H9 (cell line): ENCODE measurements at regions not wholly inside any gene's neighbourhood (a gene's known extent, or its start where the extent isn't known, plus 50 kb on each side); places are given as distances from the start of the nearest gene placed in this dataset.

Source experiments
- DNase-seq: peaks from one replicate; pipeline ENCODE4 v3.0.0-alpha.2; 2017
- H2AFZ ChIP-seq: one replicate; pipeline ENCODE4 v1.6.1; 2013; ENCODE audit warnings: mild to moderate bottlenecking, low read length, control low read depth, moderate library complexity
- H2AK5ac ChIP-seq: 2 replicates; pipeline ENCODE4 v1.6.1; 2013; ENCODE audit warnings: low read length, control low read depth, mixed read lengths; ENCODE audit not compliant: insufficient read length
- H2BK120ac ChIP-seq: one replicate; pipeline ENCODE4 v1.6.1; 2013; ENCODE audit warnings: low read depth, mild to moderate bottlenecking, low read length, control low read depth, inconsistent platforms; ENCODE audit not compliant: poor library complexity, severe bottlenecking
- H2BK12ac ChIP-seq: 2 replicates; pipeline ENCODE4 v1.6.1; 2013; ENCODE audit warnings: low read length, control low read depth, mixed read lengths, low read depth; ENCODE audit not compliant: insufficient read length
- H2BK15ac ChIP-seq: 2 replicates; pipeline ENCODE4 v1.6.1; 2013; ENCODE audit warnings: low read depth, low read length, control low read depth
- H2BK20ac ChIP-seq: one replicate; pipeline ENCODE4 v1.6.1; 2013; ENCODE audit warnings: low read depth, mild to moderate bottlenecking, low read length, control low read depth, inconsistent platforms; ENCODE audit not compliant: poor library complexity, severe bottlenecking
- H2BK5ac ChIP-seq: 2 replicates; pipeline ENCODE4 v1.6.1; 2013; ENCODE audit warnings: low read length, control low read depth, mixed read lengths; ENCODE audit not compliant: insufficient read length
- H3K14ac ChIP-seq: 2 replicates; pipeline ENCODE4 v1.6.1; 2013; ENCODE audit warnings: low read length, control low read depth; ENCODE audit not compliant: insufficient read depth
- H3K18ac ChIP-seq: 2 replicates; pipeline ENCODE4 v1.6.1; 2013; ENCODE audit warnings: low read depth, mild to moderate bottlenecking, mixed read lengths, low read length, control low read depth; ENCODE audit not compliant: insufficient read length
- H3K23ac ChIP-seq: 2 replicates; pipeline ENCODE4 v1.6.1; 2013; ENCODE audit warnings: low read length, control low read depth, mixed read lengths, low read depth; ENCODE audit not compliant: insufficient read length
- H3K23me2 ChIP-seq: 2 replicates; pipeline ENCODE4 v1.6.1; 2013; ENCODE audit warnings: low read depth, mild to moderate bottlenecking, mixed read lengths, low read length, control low read depth; ENCODE audit not compliant: insufficient read length, poor library complexity, severe bottlenecking
- H3K27ac ChIP-seq: 2 replicates; pipeline ENCODE4 v1.5.1; 2013; ENCODE audit warnings: low read length, control low read depth, mixed read lengths, low read depth; ENCODE audit not compliant: insufficient read length
- H3K27me3 ChIP-seq: 2 replicates; pipeline ENCODE4 v1.6.1; 2013; ENCODE audit warnings: low read length, control low read depth, inconsistent platforms; ENCODE audit not compliant: insufficient read depth
- H3K4ac ChIP-seq: 2 replicates; pipeline ENCODE4 v1.6.1; 2013; ENCODE audit warnings: low read depth, mild to moderate bottlenecking, control low read depth, inconsistent platforms, low read length, moderate library complexity
- H3K4me1 ChIP-seq: 2 replicates; pipeline ENCODE4 v1.6.1; 2013; ENCODE audit warnings: low read length, control low read depth, inconsistent platforms; ENCODE audit not compliant: insufficient read depth
- H3K4me2 ChIP-seq: 2 replicates; pipeline ENCODE4 v1.6.1; 2013; ENCODE audit warnings: low read length, control low read depth, mixed read lengths; ENCODE audit not compliant: insufficient read length, insufficient read depth
- H3K56ac ChIP-seq: 2 replicates; pipeline ENCODE4 v1.6.1; 2013; ENCODE audit warnings: low read depth, mild to moderate bottlenecking, mixed read lengths, low read length, control low read depth; ENCODE audit not compliant: insufficient read length
- H3K79me1 ChIP-seq: 2 replicates; pipeline ENCODE4 v1.6.1; 2013; ENCODE audit warnings: low read depth, mild to moderate bottlenecking, moderate library complexity, low read length, control low read depth, inconsistent platforms; ENCODE audit not compliant: insufficient read depth, poor library complexity, severe bottlenecking
- H3K79me2 ChIP-seq: 2 replicates; pipeline ENCODE4 v1.6.1; 2013; ENCODE audit warnings: low read length, control low read depth, inconsistent platforms; ENCODE audit not compliant: insufficient read depth
- H3K9ac ChIP-seq: 2 replicates; pipeline ENCODE4 v1.6.1; 2013; ENCODE audit warnings: low read length, control low read depth, mixed read lengths; ENCODE audit not compliant: insufficient read length; ENCODE audit errors: extremely low read depth
- H3K9me3 ChIP-seq: one replicate; pipeline ENCODE4 v1.6.1; 2013; ENCODE audit warnings: low read depth, low read length, inconsistent platforms; ENCODE audit not compliant: control insufficient read depth
- H3T11ph ChIP-seq: one replicate; pipeline ENCODE4 v1.6.1; 2013; ENCODE audit warnings: mild to moderate bottlenecking, low read length, control low read depth, inconsistent platforms
- H4K20me1 ChIP-seq: one replicate; pipeline ENCODE4 v1.6.1; 2013; ENCODE audit not compliant: control insufficient read depth, insufficient read length, insufficient read depth
- H4K5ac ChIP-seq: 2 replicates; pipeline ENCODE4 v1.6.1; 2013; ENCODE audit warnings: low read depth, mild to moderate bottlenecking, mixed read lengths, low read length, control low read depth; ENCODE audit not compliant: insufficient read length
- H4K8ac ChIP-seq: replicated peaks from 2 replicates; pipeline ENCODE4 v1.6.1; 2013; ENCODE audit warnings: low read length, control low read depth, mixed read lengths, low read depth; ENCODE audit not compliant: insufficient read length
- H4K91ac ChIP-seq: 2 replicates; pipeline ENCODE4 v1.6.1; 2013; ENCODE audit warnings: low read depth, mild to moderate bottlenecking, moderate library complexity, mixed read lengths, low read length, control low read depth; ENCODE audit not compliant: insufficient read length
- H3K27ac Mint-ChIP-seq, 3 experiments: 2 replicates in 2 of 3; 3 replicates in 1 of 3; pipeline ENCODE4 v1.8.0; 2020 to 2021; ENCODE audit warnings: mixed read lengths in 3 of 3, mild to moderate bottlenecking in 1 of 3, moderate library complexity in 1 of 3
- H3K27me3 Mint-ChIP-seq: 2 replicates; pipeline ENCODE4 v1.8.0; 2021; ENCODE audit warnings: low read depth, mild to moderate bottlenecking, moderate library complexity, mixed read lengths
- H3K36me3 Mint-ChIP-seq, 3 experiments: 2 replicates in 2 of 3; 3 replicates in 1 of 3; pipeline ENCODE4 v1.8.0; 2020 to 2021; ENCODE audit warnings: low read depth in 3 of 3, mixed read lengths in 3 of 3; ENCODE audit not compliant: insufficient read depth in 1 of 3
- H3K4me1 Mint-ChIP-seq, 2 experiments: 2 replicates each; pipeline ENCODE4 v1.8.0; 2020; ENCODE audit warnings: mixed read lengths in 2 of 2
- H3K4me3 Mint-ChIP-seq, 2 experiments: 2 replicates in 1 of 2; 3 replicates in 1 of 2; pipeline ENCODE4 v1.8.0; 2020 to 2021; ENCODE audit warnings: mild to moderate bottlenecking in 2 of 2, mixed read lengths in 2 of 2, moderate library complexity in 1 of 2
- H3K9me3 Mint-ChIP-seq, 2 experiments: 2 replicates in 1 of 2; 3 replicates in 1 of 2; pipeline ENCODE4 v1.8.0; 2020; ENCODE audit warnings: mild to moderate bottlenecking in 2 of 2, mixed read lengths in 2 of 2, moderate library complexity in 1 of 2
- CTCF ChIP-seq: fragments of 200-600 bp; sonication (generic); conservative IDR thresholded peaks from 3 replicates; pipeline ENCODE4 v1.8.0; 2021; ENCODE audit warnings: antibody characterized with exemption, mild to moderate bottlenecking
- WGBS: extraction: QIAGEN DNeasy Blood & Tissue Kit; methylation state at CpG from one replicate; pipeline ENCODE4 v1.1.7; 2013; ENCODE audit warnings: missing lambda C conversion rate, low lambda C conversion rate, mixed read lengths; ENCODE audit not compliant: insufficient read length; ENCODE audit errors: extremely low coverage; 5-methylcytosine and 5-hydroxymethylcytosine counted together

DNA sequence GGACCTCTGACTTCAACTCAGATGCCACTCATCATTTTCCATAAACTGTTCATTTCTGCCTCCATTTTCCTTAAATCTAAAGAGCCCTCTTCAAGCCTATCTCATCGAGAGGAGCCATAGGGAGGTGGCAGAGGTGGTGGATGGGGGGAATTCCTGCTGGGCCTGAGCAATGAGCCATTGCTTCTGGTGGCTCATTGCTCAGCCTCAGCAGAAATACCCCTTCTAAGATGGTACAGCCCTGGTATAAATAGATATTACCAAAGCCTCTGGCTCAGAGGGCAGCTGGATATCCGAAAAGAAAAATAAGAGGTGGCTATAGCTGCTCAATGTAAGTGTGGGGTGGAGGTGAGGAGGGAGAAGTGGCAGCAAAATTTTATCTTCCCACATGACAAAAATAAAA, 313.5 kb downstream of the CAAP1 start:
- Histone ChIP-seq H4K5ac (no peak overlapping the region), H3K79me2 (no peaks in the 10 kb centered on the region), H2BK120ac (no peak overlapping the region), H2AFZ (no peak overlapping the region), H3K14ac (no peak overlapping the region), H3K9me3 (no peaks in the 10 kb centered on the region), H2BK12ac (no peak overlapping the region), H2BK15ac (no peak overlapping the region), H2BK5ac (no peak overlapping the region), H3K79me1 (no peaks in the 10 kb centered on the region), H3K56ac (no peak overlapping the region), H3T11ph (no peak overlapping the region), H3K9ac (no peak overlapping the region), H4K20me1 (no peaks in the 10 kb centered on the region), H2BK20ac (no peak overlapping the region), H3K27ac (no peak overlapping the region), H3K23ac (no peak overlapping the region), H3K4me2 (no peak overlapping the region), H3K27me3 (no peaks in the 10 kb centered on the region), H2AK5ac (no peak overlapping the region), H4K8ac (no peak overlapping the region), H4K91ac (no peak overlapping the region), H3K23me2 (no peaks in the 10 kb centered on the region), H3K18ac (no peak overlapping the region), H3K4me1 (no peaks in the 10 kb centered on the region), H3K4ac (no peak overlapping the region)
- no peaks in the 10 kb centered on the region for H3K27me3 Mint-ChIP-seq
- H3K27ac Mint-ChIP-seq = no peak overlapping the region
- no peaks in the 10 kb centered on the region for H3K4me1 Mint-ChIP-seq
- H3K4me3 Mint-ChIP-seq = no peak overlapping the region
- TF ChIP-seq CTCF = no peak
- no peaks in the 10 kb centered on the region for H3K36me3 Mint-ChIP-seq
- no peaks in the 10 kb centered on the region for H3K9me3 Mint-ChIP-seq
- WGBS = no CpG with 5 or more reads among the region's 2 CpGs
- DNase-seq = no peak
